Activated CD8-positive, alpha-beta T cell treated with anti-CD3 and anti-CD28 coated beads, Interleukin-2, amount 10 ng/mL, durations not matched to agents 7 days and 5 days (primary cell): ENCODE measurements at regions not wholly inside any gene's neighbourhood (a gene's known extent, or its start where the extent isn't known, plus 50 kb on each side); places are given as distances from the start of the nearest gene placed in this dataset.

ENCODE experiments used
- ATAC-seq: fragments of 150-1000 bp; cut with Tn5 transposase; one replicate; pipeline ENCODE4 v1.10.0; 2021; ENCODE audit warnings: moderate library complexity
- CTCF ChIA-PET: fragments of 350-600 bp; sonication (Branson Sonifier 250); formaldehyde crosslinking; loops from one replicate; lab custom pipeline; 2021; ENCODE audit warnings: antibody characterized with exemption; lab: Charles Lee
- POLR2A ChIA-PET: fragments of 350-600 bp; sonication (Branson Sonifier 250); formaldehyde crosslinking; loops from one replicate; lab custom pipeline; 2021; ENCODE audit warnings: antibody characterized with exemption; lab: Charles Lee
- DNase-seq: peaks from one replicate; pipeline ENCODE4 v3.0.0-alpha.2; 2020
- H3K27ac Mint-ChIP-seq: one replicate; pipeline ENCODE4 v1.8.0; 2021; ENCODE audit warnings: mild to moderate bottlenecking, mixed read lengths
- H3K27me3 Mint-ChIP-seq: one replicate; pipeline ENCODE4 v1.8.0; 2021; ENCODE audit warnings: low read depth, mixed read lengths
- H3K36me3 Mint-ChIP-seq: one replicate; pipeline ENCODE4 v1.8.0; 2021; ENCODE audit warnings: low read depth, mixed read lengths
- H3K4me1 Mint-ChIP-seq: one replicate; pipeline ENCODE4 v1.8.0; 2021; ENCODE audit warnings: low read depth, mixed read lengths
- H3K4me3 Mint-ChIP-seq: one replicate; pipeline ENCODE4 v1.8.0; 2021; ENCODE audit warnings: mild to moderate bottlenecking, mixed read lengths
- H3K9me3 Mint-ChIP-seq: one replicate; pipeline ENCODE4 v1.8.0; 2022; ENCODE audit warnings: mixed read lengths; ENCODE audit not compliant: insufficient read depth

DNA sequence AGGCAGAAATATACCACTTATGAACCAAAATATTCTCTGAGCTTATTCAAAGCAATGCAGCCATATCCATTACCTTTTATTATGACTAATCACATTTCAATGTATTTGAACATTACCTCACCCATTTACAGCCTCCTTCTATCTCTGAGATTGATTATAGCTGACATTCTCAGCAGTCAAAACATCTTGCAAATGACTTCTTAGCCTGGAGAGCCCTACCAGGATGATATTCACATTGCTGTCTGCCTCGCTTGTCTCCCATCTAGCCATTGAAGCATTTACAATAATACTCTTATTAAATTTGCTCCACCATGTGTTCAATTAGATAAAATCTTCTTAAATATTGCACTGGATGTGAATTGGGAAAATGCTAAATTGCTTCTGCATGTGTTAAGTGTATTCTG, 1879.9 kb upstream of the ACO1 start:
- no peaks in the 10 kb centered on the region for H3K4me1 Mint-ChIP-seq
- H3K9me3 Mint-ChIP-seq: peaks cover 3% of the 10 kb centered on the region
- H3K36me3 Mint-ChIP-seq: no peaks in the 10 kb centered on the region
- ChIA-PET CTCF (no interaction called here), POLR2A (no interaction called here)
- DNase-seq: no peak
- ATAC-seq: no peak
- no peaks in the 10 kb centered on the region for H3K27me3 Mint-ChIP-seq
- H3K27ac Mint-ChIP-seq: no peak overlapping the region
- H3K4me3 Mint-ChIP-seq: no peak overlapping the region

DNA sequence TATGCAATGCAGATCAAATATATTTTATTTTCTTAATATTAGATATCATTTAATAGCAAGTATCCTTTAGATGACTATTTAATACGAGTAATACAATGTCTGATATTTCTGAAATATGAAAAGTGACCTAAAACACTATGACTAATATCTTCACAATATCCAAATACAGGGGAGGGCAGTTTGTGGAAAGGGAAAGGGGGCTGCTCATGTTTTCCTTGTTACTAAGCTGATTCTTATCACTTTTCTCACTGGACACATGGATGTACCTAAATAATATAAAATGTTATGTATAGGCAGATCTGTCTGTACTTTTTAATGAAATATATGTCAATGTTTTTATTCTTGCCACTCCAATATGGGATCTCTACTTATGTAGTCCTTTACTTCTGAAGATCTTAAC, 1879.1 kb upstream of the ACO1 start:
- Mint-ChIP-seq H3K27ac (no peak overlapping the region), H3K4me1 (no peaks in the 10 kb centered on the region), H3K27me3 (no peaks in the 10 kb centered on the region), H3K36me3 (no peaks in the 10 kb centered on the region), H3K4me3 (no peak overlapping the region), H3K9me3 (peaks cover 3% of the 10 kb centered on the region)
- ATAC-seq (no peak), DNase-seq (no peak)
- CTCF ChIA-PET: no interaction called here
- POLR2A ChIA-PET: no interaction called here

DNA sequence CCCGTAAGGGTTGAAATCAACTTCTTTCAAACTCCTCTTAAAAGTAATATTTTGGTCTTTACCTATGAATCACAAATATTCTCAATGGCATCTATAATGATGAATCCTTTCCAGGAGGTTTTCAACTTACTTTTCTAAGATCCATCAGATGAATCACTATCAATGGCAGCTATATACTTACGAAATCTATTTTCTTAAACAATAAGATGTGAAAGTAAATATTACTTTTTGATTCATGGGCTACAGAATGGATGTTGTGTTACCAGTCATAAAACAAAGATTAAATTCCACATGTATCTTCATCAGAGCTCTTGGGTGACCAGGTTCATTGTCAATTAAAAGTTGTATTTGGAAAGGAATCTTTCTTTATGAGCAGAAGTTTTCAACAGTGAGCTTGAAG, 1877.7 kb upstream of the ACO1 start:
- ATAC-seq (no peak), DNase-seq (no peak)
- H3K27me3 Mint-ChIP-seq: no peaks in the 10 kb centered on the region
- no peaks in the 10 kb centered on the region for H3K4me1 Mint-ChIP-seq
- no peaks in the 10 kb centered on the region for H3K36me3 Mint-ChIP-seq
- H3K9me3 Mint-ChIP-seq: peaks cover 3% of the 10 kb centered on the region
- CTCF ChIA-PET: no interaction called here
- H3K27ac Mint-ChIP-seq: no peak overlapping the region
- no peak overlapping the region for H3K4me3 Mint-ChIP-seq
- POLR2A ChIA-PET: no interaction called here

DNA sequence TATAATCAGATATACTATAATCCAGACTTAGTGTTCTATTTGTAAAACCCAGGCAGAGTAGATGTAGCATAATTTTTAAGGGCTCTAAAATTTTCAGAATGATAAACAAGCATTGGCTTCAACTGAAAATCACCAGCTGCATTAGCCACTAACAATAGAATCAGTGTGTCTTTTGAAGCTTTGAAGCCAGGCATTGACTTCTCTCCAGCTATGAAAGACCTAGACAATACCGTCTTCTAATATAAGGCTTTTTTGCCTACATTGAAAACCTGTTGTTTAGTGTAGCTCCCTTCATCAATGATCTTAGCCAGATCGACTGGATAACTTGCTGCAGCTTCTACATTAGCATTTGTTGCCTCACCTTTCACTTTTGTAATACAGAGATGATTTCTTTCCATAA, 1877.3 kb upstream of the ACO1 start:
- POLR2A ChIA-PET: no interaction called here
- H3K27me3 Mint-ChIP-seq: no peaks in the 10 kb centered on the region
- no peak overlapping the region for H3K27ac Mint-ChIP-seq
- no peak for ATAC-seq
- no peaks in the 10 kb centered on the region for H3K9me3 Mint-ChIP-seq
- no peak for DNase-seq
- no peaks in the 10 kb centered on the region for H3K4me1 Mint-ChIP-seq
- no peak overlapping the region for H3K4me3 Mint-ChIP-seq
- H3K36me3 Mint-ChIP-seq: no peaks in the 10 kb centered on the region
- CTCF ChIA-PET: no interaction called here

DNA sequence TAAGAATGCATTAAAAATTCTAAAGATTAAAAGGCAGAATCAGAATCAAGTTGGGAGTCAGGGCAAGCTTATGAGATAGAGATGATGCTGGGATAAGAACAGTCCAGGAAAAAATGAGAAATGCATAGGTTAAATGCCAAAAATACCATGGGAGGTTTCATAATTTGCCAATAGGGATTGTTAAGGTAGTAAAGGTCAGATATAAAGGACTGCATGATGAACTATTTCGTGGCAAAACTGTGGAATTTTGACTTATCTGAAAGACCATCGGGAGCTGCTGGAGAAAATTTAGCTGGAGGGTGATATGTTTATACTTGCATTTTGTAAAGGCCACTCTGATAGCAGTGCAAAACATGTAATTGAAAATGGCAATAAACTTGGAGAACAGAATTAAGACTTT, 1872.8 kb upstream of the ACO1 start:
- ChIA-PET POLR2A (no interaction called here), CTCF (interaction anchor here (0.6 kb wide), 1 partner anchor 40 kb away, joined by 3 read pairs; no protein-coding TSS in a partner anchor)
- Mint-ChIP-seq H3K36me3 (no peaks in the 10 kb centered on the region), H3K27ac (no peak overlapping the region), H3K4me3 (no peak overlapping the region), H3K4me1 (no peaks in the 10 kb centered on the region), H3K27me3 (no peaks in the 10 kb centered on the region), H3K9me3 (no peaks in the 10 kb centered on the region)
- ATAC-seq (no peak), DNase-seq (no peak)

DNA sequence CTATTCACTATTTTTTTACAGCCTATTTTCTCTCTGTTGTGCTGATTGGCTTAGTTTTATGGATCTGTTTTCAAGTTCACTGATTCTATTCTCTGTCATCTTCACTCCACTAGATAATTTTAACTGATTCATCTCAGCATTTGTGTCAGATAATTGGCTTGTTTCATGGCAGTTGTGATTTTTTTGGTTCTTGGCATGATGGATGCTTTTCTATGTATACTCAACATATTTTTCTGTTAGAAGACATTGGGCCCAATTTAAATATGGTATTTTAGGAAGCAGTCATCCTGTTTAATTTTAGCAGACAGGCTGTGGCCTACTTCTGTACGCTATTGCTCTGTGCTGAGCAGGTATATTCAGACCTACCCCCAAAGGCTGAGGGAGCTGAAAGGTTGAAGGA, 1865.3 kb upstream of the ACO1 start:
- DNase-seq: no peak
- Mint-ChIP-seq H3K27me3 (no peaks in the 10 kb centered on the region), H3K36me3 (no peaks in the 10 kb centered on the region), H3K4me1 (no peaks in the 10 kb centered on the region), H3K27ac (no peak overlapping the region), H3K9me3 (no peaks in the 10 kb centered on the region), H3K4me3 (no peak overlapping the region)
- POLR2A ChIA-PET: no interaction called here
- ATAC-seq: no peak
- CTCF ChIA-PET: no interaction called here

DNA sequence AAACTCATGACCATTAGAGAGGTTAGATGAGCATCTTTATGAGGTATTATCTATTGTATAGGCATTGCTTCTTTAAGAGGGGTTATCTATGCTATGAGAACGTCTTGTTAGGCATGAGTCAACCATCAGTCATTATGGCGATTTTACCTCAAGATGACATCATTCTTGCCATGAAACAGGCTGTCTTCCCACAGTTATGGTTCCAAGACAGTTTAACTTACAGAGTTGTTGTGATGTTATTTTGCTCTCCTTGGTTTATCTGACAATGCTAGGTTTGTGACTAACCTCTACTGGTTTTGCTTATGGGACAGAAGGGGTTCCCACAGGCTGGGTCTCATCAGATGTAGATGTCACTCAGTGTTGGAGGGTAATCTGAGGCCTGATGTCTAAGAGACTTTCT, 1864.7 kb upstream of the ACO1 start:
- no peak overlapping the region for H3K27ac Mint-ChIP-seq
- ChIA-PET POLR2A (no interaction called here), CTCF (no interaction called here)
- no peaks in the 10 kb centered on the region for H3K27me3 Mint-ChIP-seq
- no peak for ATAC-seq
- no peaks in the 10 kb centered on the region for H3K4me1 Mint-ChIP-seq
- H3K36me3 Mint-ChIP-seq: no peaks in the 10 kb centered on the region
- DNase-seq: no peak
- no peaks in the 10 kb centered on the region for H3K9me3 Mint-ChIP-seq
- H3K4me3 Mint-ChIP-seq: no peak overlapping the region

DNA sequence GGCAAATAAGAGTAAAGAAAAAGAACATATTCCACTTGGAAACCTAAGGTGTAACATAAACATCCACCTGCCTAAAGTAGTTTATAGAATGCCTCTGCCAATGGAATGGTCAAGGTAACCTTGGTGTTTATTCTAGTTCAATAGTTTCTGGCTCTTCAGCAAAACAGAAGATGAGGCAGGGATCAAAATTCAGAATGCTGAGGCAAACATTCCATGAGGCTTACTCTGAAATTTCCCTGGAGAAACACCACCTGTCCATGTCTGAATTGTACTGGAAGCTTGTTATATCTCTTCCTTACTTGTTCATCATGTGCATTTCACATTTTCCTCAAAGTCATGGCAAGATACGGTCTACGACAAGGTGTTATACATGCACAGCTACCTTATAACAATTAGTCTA, 1862.4 kb upstream of the ACO1 start:
- ChIA-PET POLR2A (no interaction called here), CTCF (no interaction called here)
- Mint-ChIP-seq H3K27me3 (no peaks in the 10 kb centered on the region), H3K27ac (no peak overlapping the region), H3K9me3 (no peaks in the 10 kb centered on the region), H3K4me1 (no peaks in the 10 kb centered on the region), H3K36me3 (no peaks in the 10 kb centered on the region), H3K4me3 (no peak overlapping the region)
- no peak for ATAC-seq
- no peak for DNase-seq

DNA sequence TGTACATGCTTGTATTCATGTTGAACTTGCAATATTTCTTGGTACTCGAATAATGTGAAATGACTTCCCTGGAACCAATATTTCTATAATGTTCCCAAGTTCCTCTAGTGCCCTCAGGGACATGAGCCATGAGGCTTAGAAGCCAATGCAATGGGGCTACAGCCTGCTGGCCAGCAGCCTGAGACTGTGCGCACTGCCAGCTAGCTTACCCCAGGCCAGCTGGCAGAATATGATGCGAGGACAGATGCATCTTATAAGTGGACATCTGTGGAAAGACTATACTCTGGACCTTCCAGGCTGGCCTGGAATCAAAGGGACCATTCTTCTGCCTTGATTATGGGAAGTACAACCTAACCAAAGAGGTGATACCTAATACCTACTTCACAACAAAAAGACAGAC, 1862.0 kb upstream of the ACO1 start:
- H3K27me3 Mint-ChIP-seq: no peaks in the 10 kb centered on the region
- H3K9me3 Mint-ChIP-seq: no peaks in the 10 kb centered on the region
- CTCF ChIA-PET: no interaction called here
- POLR2A ChIA-PET: no interaction called here
- H3K36me3 Mint-ChIP-seq: no peaks in the 10 kb centered on the region
- no peaks in the 10 kb centered on the region for H3K4me1 Mint-ChIP-seq
- no peak overlapping the region for H3K27ac Mint-ChIP-seq
- no peak for ATAC-seq
- H3K4me3 Mint-ChIP-seq: no peak overlapping the region
- no peak for DNase-seq

DNA sequence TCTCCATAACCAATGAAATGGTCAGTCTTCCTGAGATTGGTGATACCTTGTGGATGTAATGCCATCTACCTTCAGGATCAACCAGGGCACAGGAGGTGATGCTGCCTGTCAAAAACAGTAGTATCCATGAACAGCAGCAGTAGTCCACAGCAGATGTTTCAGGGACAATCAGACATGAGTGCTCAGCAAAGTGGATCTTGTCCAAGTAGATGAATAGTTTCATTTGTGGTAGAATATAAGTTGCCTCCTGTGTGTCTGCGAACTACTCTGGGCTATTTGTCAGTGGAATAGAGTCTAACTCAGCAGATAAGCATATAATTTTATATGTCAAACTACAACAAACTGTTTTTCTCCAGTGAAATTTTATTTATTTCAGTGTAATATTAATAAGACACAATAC, 1860.1 kb upstream of the ACO1 start:
- ATAC-seq: no peak
- H3K27ac Mint-ChIP-seq: no peak overlapping the region
- no peaks in the 10 kb centered on the region for H3K9me3 Mint-ChIP-seq
- CTCF ChIA-PET: no interaction called here
- POLR2A ChIA-PET: no interaction called here
- no peak for DNase-seq
- H3K4me1 Mint-ChIP-seq: no peaks in the 10 kb centered on the region
- H3K36me3 Mint-ChIP-seq: no peaks in the 10 kb centered on the region
- no peaks in the 10 kb centered on the region for H3K27me3 Mint-ChIP-seq
- no peak overlapping the region for H3K4me3 Mint-ChIP-seq

DNA sequence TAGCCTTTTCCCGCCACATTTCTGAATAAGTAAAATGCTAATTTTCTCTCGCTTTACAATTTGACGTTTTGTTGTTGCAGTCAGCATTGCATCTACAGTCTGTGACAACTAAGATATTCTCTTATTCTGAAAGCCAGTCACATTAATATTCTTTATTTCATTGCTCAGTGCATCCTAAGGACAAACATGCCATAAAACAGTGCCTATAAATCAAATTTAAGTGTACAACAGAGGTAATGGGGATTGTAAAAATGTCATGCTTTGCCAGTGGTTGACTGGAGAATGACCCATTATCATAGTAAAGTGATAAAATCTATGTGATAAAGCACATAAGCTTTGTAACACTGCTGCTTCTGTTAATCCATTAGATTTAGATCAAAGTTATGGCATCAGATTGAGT, 1850.0 kb upstream of the ACO1 start:
- no peaks in the 10 kb centered on the region for H3K36me3 Mint-ChIP-seq
- ChIA-PET POLR2A (no interaction called here), CTCF (no interaction called here)
- peaks cover 9% of the 10 kb centered on the region for H3K9me3 Mint-ChIP-seq
- no peaks in the 10 kb centered on the region for H3K27me3 Mint-ChIP-seq
- H3K4me3 Mint-ChIP-seq: no peak overlapping the region
- no peaks in the 10 kb centered on the region for H3K4me1 Mint-ChIP-seq
- H3K27ac Mint-ChIP-seq: no peak overlapping the region
- DNase-seq: no peak
- no peak for ATAC-seq

DNA sequence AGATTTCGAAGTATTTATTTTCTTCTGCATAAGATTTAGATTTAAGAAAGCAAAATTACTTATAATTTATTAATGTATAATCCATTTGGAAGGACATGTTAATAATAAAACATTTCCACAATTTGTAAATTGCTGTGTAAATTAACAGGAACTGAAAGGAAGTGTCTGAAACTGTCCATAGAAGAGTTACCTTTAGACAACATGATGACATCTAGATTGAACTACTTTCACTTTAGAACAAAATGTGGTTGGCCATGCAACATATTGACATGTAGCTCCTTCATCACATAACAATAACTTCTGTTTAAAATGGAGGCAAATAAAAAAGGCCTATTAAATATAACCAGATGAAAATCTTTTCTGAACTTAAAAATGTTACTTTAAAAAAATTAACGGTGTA, 1849.5 kb upstream of the ACO1 start:
- no peak for DNase-seq
- H3K36me3 Mint-ChIP-seq: no peaks in the 10 kb centered on the region
- CTCF ChIA-PET: no interaction called here
- no peaks in the 10 kb centered on the region for H3K4me1 Mint-ChIP-seq
- no peaks in the 10 kb centered on the region for H3K27me3 Mint-ChIP-seq
- ATAC-seq: no peak
- H3K27ac Mint-ChIP-seq: no peak overlapping the region
- H3K9me3 Mint-ChIP-seq: peaks cover 9% of the 10 kb centered on the region
- POLR2A ChIA-PET: no interaction called here
- H3K4me3 Mint-ChIP-seq: no peak overlapping the region

DNA sequence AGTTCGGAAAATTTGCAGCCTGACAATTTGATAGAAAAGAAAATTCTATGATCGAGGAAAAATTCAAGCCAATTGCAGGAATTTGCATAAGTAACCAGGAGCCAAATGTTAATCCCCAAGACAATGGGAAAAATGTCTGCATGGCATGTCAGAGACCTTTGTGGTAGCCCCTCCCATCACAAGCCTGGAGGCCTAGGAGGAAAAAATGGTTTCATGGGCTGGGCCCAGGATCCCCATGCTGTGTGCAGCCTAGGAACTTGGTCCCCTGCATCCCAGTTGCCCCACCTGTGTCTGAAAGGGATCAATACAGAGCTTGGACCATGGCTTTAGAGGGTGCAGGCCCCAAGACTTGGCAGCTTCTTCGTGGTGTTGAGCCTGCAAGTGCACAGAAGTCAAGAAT, 1847.9 kb upstream of the ACO1 start:
- H3K27ac Mint-ChIP-seq: no peak overlapping the region

More for the DNA sequence above, 1847.9 kb upstream of the ACO1 start:
- H3K36me3 Mint-ChIP-seq: no peaks in the 10 kb centered on the region
- CTCF ChIA-PET: no interaction called here
- POLR2A ChIA-PET: no interaction called here
- peaks cover 9% of the 10 kb centered on the region for H3K9me3 Mint-ChIP-seq
- no peak overlapping the region for H3K4me3 Mint-ChIP-seq
- no peak for ATAC-seq
- DNase-seq: no peak
- no peaks in the 10 kb centered on the region for H3K4me1 Mint-ChIP-seq
- H3K27me3 Mint-ChIP-seq: no peaks in the 10 kb centered on the region
